ENCODE measurements at regions not wholly inside any gene's neighbourhood (a gene's known extent, or its start where the extent isn't known, plus 50 kb on each side); places are given as distances from the start of the nearest gene placed in this dataset.
"Not testable (repeated sequence)": the region's sequence is repeated elsewhere in the genome, so short reads cannot be mapped to it uniquely, and the experiment has no call there.

- intact Hi-C loops (cut with DNase I), result no loop called here
- DNase-seq (ENCODE audit: low spot score), result no peak
These were observed 126.4 kb downstream of the KDR start for GRCh38 chr4:54999003-54999402.

GRCh38 chr4:54993473-54994026 is 131.8 kb downstream of the KDR start:
- intact Hi-C loops (cut with DNase I); DNase-seq (ENCODE audit: low spot score): not testable (repeated sequence)

More at GRCh38 chr4:54999003-54999402, 126.4 kb downstream of the KDR start:
- peak; percentile 91 for ATAC-seq

GRCh38 chr4:54992266-54992665 is 133.1 kb downstream of the KDR start:
- no peak for DNase-seq (ENCODE audit: low spot score)
- no peak for ATAC-seq
- intact Hi-C loops (cut with DNase I), result no loop called here

More at GRCh38 chr4:54993473-54994026, 131.8 kb downstream of the KDR start:
- ATAC-seq, result not testable (repeated sequence)

- intact Hi-C loops (cut with DNase I), result no loop called here
- ATAC-seq (no peak), DNase-seq (ENCODE audit: low spot score) (no peak)
These were observed 136.7 kb downstream of the KDR start for GRCh38 chr4:54988655-54989054.

GRCh38 chr4:54986095-54986846 is 139.1 kb downstream of the KDR start:
- intact Hi-C loops (cut with DNase I), result no loop called here
- DNase-seq (ENCODE audit: low spot score) (no peak), ATAC-seq (no peak)

GRCh38 chr4:54976682-54977081 is 148.7 kb downstream of the KDR start:
- ATAC-seq, result no peak
- DNase-seq (ENCODE audit: low spot score), result no peak
- intact Hi-C loops (cut with DNase I), result no loop called here

- ATAC-seq, result no peak
- no peak for DNase-seq (ENCODE audit: low spot score)
- intact Hi-C loops (cut with DNase I), result no loop called here
These were observed 149.4 kb downstream of the KDR start for GRCh38 chr4:54976031-54976430.

- ATAC-seq, result no peak
- intact Hi-C loops (cut with DNase I), result no loop called here
- no peak for DNase-seq (ENCODE audit: low spot score)
These were observed 151.6 kb downstream of the KDR start for GRCh38 chr4:54973784-54974183.

GRCh38 chr4:54971474-54971950 is 153.9 kb downstream of the KDR start:
- DNase-seq (ENCODE audit: low spot score), result no peak
- intact Hi-C loops (cut with DNase I), result no loop called here
- peak; percentile 78 for ATAC-seq

- intact Hi-C loops (cut with DNase I), result no loop called here
- ATAC-seq, result peak; percentile 51
- DNase-seq (ENCODE audit: low spot score), result no peak
These were observed 158.1 kb downstream of the KDR start for GRCh38 chr4:54967289-54967688.

- intact Hi-C loops (cut with DNase I), result no loop called here
- DNase-seq (ENCODE audit: low spot score), result no peak
- peak; percentile 71 for ATAC-seq
These were observed 163.9 kb downstream of the KDR start for GRCh38 chr4:54961357-54961975.

GRCh38 chr4:54959651-54960116 is 165.7 kb downstream of the KDR start:
- DNase-seq (ENCODE audit: low spot score) (no peak), ATAC-seq (no peak)
- intact Hi-C loops (cut with DNase I), result no loop called here

- intact Hi-C loops (cut with DNase I), result no loop called here
- no peak for DNase-seq (ENCODE audit: low spot score)
These were observed 166.3 kb downstream of the KDR start for GRCh38 chr4:54959131-54959530.

GRCh38 chr4:54958236-54958635 is 167.2 kb downstream of the KDR start:
- ATAC-seq (no peak), DNase-seq (ENCODE audit: low spot score) (no peak)
- intact Hi-C loops (cut with DNase I), result no loop called here

More at GRCh38 chr4:54959131-54959530, 166.3 kb downstream of the KDR start:
- ATAC-seq, result no peak

- ATAC-seq, result peak; percentile 76
- intact Hi-C loops (cut with DNase I), result no loop called here
These were observed 170.6 kb downstream of the KDR start for GRCh38 chr4:54954656-54955388.

GRCh38 chr4:54946741-54947140 is 178.7 kb downstream of the KDR start:
- intact Hi-C loops (cut with DNase I), result no loop called here
- no peak for ATAC-seq
- no peak for DNase-seq (ENCODE audit: low spot score)

More at GRCh38 chr4:54954656-54955388, 170.6 kb downstream of the KDR start:
- DNase-seq (ENCODE audit: low spot score), result no peak

GRCh38 chr4:54945838-54946237 is 179.6 kb downstream of the KDR start:
- intact Hi-C loops (cut with DNase I), result no loop called here
- ATAC-seq, result no peak
- DNase-seq (ENCODE audit: low spot score), result no peak

GRCh38 chr4:54942721-54943120 is 182.7 kb downstream of the KDR start:
- intact Hi-C loops (cut with DNase I), result no loop called here
- DNase-seq (ENCODE audit: low spot score), result no peak
- ATAC-seq, result no peak

GRCh38 chr4:54941994-54942552 is 183.3 kb downstream of the KDR start:
- ATAC-seq (no peak), DNase-seq (ENCODE audit: low spot score) (no peak)
- intact Hi-C loops (cut with DNase I), result no loop called here
